ENCODE measurements at regions not wholly inside any gene's neighbourhood (a gene's known extent, or its start where the extent isn't known, plus 50 kb on each side); places are given as distances from the start of the nearest gene placed in this dataset.
"Not testable (repeated sequence)": the region's sequence is repeated elsewhere in the genome, so short reads cannot be mapped to it uniquely, and the experiment has no call there.

DNA sequence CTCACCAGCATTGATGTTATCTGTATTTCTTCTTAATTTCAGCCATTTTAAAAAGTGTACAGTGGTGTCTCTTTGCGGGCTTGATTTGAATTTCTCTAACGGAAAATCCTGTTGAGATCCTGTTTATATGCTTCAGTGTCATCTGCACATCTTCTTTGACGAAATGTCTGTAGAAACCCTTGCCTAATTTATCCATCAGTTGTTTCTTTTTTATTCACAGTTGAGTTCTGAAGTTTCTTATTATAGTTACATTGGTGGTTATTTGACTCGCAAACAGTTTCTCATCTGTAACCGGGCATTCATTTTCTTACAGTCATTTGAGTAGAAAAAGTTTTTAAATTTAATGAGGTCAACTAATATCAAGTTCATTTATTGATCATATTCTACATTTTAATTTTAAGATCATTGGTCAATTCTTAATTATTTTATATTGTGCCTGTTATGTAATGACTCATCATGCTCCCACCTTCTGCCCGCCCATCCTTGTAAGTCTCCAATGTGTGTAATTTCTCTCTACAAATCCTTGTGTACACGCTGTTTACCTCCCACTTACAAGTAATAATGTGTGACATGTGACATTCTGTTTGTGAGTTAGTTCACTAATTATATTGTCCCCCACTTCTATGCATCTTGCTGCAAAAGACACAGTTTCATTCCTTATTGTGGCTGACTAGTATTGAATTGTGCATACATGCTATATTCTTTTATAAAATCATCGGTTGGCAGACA lies 1242.8 kb downstream of the TMEM121 start:
- not testable (repeated sequence) for H3K36me3 ChIP-seq (replicated peaks; ENCODE audit: control insufficient read depth, insufficient read depth, low read length); H3K4me3 ChIP-seq (ENCODE audit: insufficient read depth, low read depth, low read length); H3K27me3 ChIP-seq (ENCODE audit: control insufficient read depth, insufficient read depth, low read length); DNase-seq

DNA sequence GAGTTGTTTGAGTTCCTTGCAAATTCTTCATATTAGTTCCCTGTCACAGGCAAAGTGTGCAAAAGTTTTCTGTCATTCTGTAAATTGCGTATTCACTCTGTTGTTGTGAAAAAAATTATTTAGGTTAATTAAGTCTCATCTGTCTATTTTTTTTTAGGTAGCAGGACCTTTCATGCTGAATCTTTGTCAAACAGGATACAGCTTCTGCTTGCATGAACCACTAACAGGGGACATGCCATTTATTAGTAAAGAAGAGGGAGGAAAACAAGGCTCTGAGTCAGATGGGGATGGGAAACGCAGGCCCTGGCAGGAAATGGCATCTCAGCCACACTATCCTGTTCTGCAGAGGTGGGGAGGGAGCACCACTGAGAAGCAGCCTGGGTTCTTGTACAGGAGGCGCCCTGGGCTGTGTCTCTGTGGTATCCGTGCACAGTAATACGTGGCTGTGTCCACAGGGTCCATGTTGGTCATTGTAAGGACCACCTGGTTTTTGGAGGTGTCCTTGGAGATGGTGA lies 1243.8 kb downstream of the TMEM121 start:
- DNase-seq; H3K27me3 ChIP-seq (ENCODE audit: control insufficient read depth, insufficient read depth, low read length); H3K4me3 ChIP-seq (ENCODE audit: insufficient read depth, low read depth, low read length); H3K36me3 ChIP-seq (replicated peaks; ENCODE audit: control insufficient read depth, insufficient read depth, low read length): not testable (repeated sequence)

DNA sequence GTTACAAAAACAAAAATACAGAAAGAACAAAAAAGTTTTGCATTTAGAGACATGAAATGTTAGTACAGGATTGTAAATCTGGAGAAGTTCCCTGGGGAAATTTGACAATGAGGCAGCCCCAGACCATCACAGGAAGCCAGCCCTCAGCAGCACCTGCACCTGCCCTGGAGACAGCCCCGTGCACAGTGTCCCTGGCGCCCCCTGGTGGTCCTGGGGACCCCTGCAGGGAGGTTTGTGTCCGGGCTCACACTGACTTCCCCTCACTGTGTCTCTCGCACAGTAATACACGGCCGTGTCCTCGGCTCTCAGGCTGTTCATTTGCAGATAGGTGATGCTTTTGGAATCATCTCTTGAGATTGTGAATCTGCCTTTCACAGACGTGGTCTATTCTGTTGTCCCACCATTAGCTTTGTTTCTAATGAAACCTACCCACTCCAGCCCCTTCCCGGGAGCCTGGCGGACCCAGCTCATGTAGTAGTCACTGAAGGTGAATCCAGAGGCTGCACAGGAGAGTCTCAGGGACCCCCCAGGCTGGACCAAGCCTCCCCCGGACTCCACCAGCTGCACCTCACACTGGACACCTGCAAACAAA lies 1248.6 kb downstream of the TMEM121 start:
- not testable (repeated sequence) for DNase-seq; H3K36me3 ChIP-seq (replicated peaks; ENCODE audit: control insufficient read depth, insufficient read depth, low read length); H3K4me3 ChIP-seq (ENCODE audit: insufficient read depth, low read depth, low read length); H3K27me3 ChIP-seq (ENCODE audit: control insufficient read depth, insufficient read depth, low read length)

DNA sequence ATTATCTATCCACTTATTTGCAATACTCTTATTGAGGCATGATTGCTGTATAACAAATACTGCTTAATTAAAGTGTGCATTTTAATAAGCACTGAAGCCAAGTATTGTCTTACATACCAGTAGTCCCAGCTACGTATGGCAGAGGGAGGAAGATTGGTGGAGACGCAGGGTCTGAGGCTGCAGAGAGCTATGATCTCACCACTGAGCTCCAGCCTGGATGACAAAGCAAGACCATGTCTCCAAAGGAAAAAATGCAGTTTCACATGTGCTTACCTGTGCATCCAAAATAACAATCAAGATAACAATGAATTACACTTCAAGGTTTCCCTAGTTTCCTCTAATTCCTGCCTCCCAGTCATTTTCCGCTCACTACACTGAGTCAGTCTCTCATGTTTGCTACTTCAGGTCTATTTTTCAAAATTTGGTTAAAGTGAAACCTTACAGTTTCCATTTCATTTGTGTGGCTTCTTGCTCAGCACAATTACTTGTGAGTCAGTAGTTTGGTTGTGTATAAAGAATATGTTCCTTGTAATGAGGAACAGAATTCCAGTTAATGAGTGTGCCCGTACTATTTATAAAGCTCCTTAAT lies 1250.1 kb downstream of the TMEM121 start:
- H3K36me3 ChIP-seq (replicated peaks; ENCODE audit: control insufficient read depth, insufficient read depth, low read length), result no peaks in the 10 kb centered on the region

DNA sequence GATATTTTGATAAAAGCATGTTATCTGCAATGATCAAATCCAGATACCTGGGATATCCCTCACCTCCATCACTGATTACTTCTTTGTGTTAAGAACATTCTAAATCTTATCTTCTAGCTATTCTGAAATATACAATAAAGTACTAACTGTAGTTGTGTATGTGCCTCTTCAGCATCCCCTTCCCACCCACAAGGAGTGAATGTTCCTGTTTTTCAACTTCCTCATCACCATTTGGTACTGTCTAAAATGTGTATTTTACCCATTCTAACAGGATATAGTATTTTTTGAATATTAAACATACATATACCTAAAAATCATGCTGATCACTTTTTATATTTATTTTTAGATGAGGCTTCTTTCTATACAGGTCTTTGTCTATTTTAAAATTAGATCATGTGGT lies 1252.6 kb downstream of the TMEM121 start:
- no peaks in the 10 kb centered on the region for H3K36me3 ChIP-seq (replicated peaks; ENCODE audit: control insufficient read depth, insufficient read depth, low read length)
- no peak overlapping the region for H3K4me3 ChIP-seq (ENCODE audit: insufficient read depth, low read depth, low read length)

More for the DNA sequence above, 1250.1 kb downstream of the TMEM121 start:
- H3K27me3 ChIP-seq (ENCODE audit: control insufficient read depth, insufficient read depth, low read length), result no peaks in the 10 kb centered on the region
- no peak overlapping the region for H3K4me3 ChIP-seq (ENCODE audit: insufficient read depth, low read depth, low read length)
- DNase-seq, result no peak

DNA sequence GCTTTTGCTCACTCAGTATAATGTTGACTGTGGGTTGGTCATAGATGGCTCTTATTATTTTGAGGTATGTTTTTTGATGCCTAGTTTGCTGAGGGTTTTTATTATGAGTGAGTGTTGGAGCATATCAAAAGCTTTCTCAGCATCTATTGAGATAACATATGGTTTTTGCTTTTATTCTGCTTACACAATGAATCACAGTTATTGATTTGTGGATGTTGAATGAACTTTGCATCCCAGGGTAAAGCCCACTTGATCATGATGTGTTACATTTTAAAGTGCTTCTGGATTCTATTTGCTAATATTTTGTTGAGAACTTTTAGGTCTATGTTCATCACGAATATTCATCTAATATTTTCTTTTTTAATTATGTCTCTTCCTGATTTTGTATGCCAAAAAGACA lies 1260.3 kb downstream of the TMEM121 start:
- DNase-seq, result no peak
- H3K4me3 ChIP-seq (ENCODE audit: insufficient read depth, low read depth, low read length), result no peak overlapping the region
- H3K36me3 ChIP-seq (replicated peaks; ENCODE audit: control insufficient read depth, insufficient read depth, low read length), result no peaks in the 10 kb centered on the region
- H3K27me3 ChIP-seq (ENCODE audit: control insufficient read depth, insufficient read depth, low read length), result no peaks in the 10 kb centered on the region

More for the DNA sequence above, 1252.6 kb downstream of the TMEM121 start:
- DNase-seq, result no peak
- H3K27me3 ChIP-seq (ENCODE audit: control insufficient read depth, insufficient read depth, low read length), result no peaks in the 10 kb centered on the region

DNA sequence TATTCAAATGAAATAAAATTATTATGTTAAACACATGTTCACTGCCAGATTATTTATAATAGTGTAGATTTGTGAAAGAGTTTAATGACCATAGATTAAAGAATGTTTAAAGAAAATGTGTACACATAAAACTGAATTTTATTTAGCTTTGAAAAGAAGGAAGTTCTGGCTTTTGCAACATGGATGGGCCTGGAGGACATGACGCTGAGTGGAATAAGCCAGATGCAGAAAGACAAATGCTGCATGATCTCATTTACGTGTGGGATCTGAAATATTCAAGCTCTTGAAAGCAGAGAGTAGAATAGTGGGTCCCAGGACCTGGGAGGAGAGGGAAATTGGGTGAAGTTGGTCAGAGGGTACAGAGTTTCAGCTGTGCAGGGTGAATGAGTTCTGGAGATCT lies 1261.2 kb downstream of the TMEM121 start:
- no peak for DNase-seq
- Histone ChIP-seq H3K4me3 (ENCODE audit: insufficient read depth, low read depth, low read length) (no peak overlapping the region), H3K27me3 (ENCODE audit: control insufficient read depth, insufficient read depth, low read length) (no peaks in the 10 kb centered on the region), H3K36me3 (replicated peaks; ENCODE audit: control insufficient read depth, insufficient read depth, low read length) (no peaks in the 10 kb centered on the region)

DNA sequence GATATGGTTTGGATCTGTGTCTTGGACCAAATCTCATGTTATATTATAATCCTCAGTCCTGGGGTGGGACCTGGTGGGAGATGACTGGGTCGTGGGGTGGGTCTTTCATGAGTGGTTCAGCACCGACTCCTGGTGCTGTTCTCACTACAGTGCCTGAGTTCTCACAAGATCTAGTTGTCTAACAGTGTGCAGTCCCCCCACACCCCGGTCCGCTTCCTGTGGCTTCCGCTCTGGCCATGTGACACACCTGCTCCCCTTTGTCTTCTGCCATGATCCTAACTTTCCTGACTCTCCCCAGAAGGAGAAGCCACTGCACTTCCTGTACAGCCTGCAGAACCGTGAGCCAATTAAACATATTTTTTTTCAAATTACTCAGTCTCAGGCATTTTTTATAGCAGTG lies 1262.2 kb downstream of the TMEM121 start:
- no peaks in the 10 kb centered on the region for H3K36me3 ChIP-seq (replicated peaks; ENCODE audit: control insufficient read depth, insufficient read depth, low read length)
- H3K27me3 ChIP-seq (ENCODE audit: control insufficient read depth, insufficient read depth, low read length), result no peaks in the 10 kb centered on the region
- DNase-seq, result no peak
- no peak overlapping the region for H3K4me3 ChIP-seq (ENCODE audit: insufficient read depth, low read depth, low read length)

DNA sequence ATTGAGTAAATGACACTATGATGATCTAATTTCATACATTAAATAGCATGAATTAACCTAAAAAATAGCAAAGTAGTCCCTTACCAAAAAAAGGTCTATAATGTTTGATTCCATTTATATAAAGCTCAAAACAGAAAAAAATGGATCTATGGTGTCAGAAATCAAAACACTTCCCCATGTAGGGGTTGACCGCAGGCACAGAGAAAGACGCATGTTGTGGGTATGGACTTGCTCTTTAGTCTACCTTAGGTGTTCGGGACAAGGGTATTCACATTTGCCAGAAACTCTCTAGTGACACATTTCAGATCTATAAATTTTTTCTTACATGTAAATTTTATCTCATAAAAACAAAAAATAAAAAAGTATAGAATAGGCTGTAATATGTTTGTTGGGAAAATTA lies 1262.9 kb downstream of the TMEM121 start:
- no peak overlapping the region for H3K4me3 ChIP-seq (ENCODE audit: insufficient read depth, low read depth, low read length)
- no peak for DNase-seq
- H3K27me3 ChIP-seq (ENCODE audit: control insufficient read depth, insufficient read depth, low read length), result no peaks in the 10 kb centered on the region
- H3K36me3 ChIP-seq (replicated peaks; ENCODE audit: control insufficient read depth, insufficient read depth, low read length), result no peaks in the 10 kb centered on the region

DNA sequence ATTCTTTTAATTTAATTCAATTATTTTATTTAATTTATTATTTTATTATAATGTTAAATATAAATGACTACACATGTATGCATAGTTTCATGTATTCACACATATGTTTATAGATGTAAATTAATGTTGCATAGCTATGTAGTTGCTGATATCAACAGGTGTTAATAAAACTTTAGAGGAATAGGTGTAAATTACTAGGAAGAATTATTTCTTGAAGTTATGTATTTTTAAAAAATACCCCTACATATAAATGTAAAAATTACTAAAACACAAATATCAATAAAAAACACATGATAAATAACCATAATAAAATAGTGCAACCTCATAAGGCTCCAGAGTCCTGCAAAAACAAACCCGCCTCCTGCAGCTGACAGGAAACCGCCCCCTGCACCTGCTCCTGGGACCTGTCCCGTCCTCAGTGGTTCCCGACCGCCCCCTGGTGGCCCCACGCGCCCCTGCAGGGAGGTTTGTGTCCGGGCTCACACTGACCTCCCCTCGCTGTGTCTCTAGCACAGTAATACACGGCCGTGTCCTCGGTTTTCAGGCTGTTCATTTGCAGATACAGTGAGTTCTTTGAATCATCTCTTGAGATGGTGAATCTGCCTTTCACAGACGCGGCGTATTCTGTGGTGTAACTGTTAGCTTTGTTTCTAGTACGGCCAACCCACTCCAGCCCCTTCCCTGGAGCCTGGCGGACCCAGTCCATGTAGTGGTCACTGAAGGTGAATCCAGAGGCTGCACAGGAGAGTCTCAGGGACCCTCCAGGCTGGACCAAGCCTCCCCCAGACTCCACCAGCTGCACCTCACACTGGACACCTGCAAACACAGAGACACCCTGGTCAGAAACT lies 1264.0 kb downstream of the TMEM121 start:
- H3K4me3 ChIP-seq (ENCODE audit: insufficient read depth, low read depth, low read length), result no peak overlapping the region
- H3K36me3 ChIP-seq (replicated peaks; ENCODE audit: control insufficient read depth, insufficient read depth, low read length), result no peaks in the 10 kb centered on the region
- peak; percentile 16 for DNase-seq
- no peaks in the 10 kb centered on the region for H3K27me3 ChIP-seq (ENCODE audit: control insufficient read depth, insufficient read depth, low read length)

DNA sequence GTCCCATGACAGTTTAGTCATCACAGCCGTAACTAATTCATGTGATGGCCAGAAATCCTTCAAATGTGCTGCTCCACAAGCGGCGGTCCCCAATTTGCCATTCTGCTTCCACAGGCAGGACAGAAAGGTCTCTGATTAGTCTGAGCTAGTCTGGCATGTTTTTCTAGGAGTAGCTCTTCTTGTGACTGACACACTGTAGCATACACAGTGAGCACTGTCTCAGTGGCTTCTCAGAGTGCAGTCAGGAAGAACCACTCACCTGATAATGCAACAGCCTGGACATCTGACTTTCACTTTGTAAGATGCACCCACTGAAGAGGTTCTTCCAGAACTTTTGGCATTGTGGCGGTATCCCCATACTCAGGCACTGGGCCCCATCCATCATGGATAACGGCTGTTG lies 1266.2 kb downstream of the TMEM121 start:
- DNase-seq, result no peak
- H3K4me3 ChIP-seq (ENCODE audit: insufficient read depth, low read depth, low read length), result no peak overlapping the region

DNA sequence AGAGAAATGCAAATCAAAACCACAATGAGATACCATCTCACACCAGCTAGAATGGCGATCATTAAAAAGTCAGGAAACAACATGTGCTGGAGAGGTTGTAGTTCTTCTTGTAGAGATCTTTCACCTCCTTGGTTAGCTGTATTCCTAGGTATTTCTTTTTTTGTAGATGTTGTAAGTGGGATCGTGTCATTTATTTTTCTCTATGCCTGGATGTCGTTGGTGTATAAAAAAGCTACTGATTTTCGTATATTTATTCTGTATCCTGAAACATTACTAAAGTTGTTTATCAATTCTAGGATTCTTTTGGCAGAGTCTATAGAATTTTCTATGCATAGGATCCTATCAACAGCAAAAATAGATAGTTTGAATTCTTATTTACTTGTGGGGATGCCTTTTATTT lies 1271.8 kb downstream of the TMEM121 start:
- H3K4me3 ChIP-seq (ENCODE audit: insufficient read depth, low read depth, low read length); DNase-seq; H3K36me3 ChIP-seq (replicated peaks; ENCODE audit: control insufficient read depth, insufficient read depth, low read length); H3K27me3 ChIP-seq (ENCODE audit: control insufficient read depth, insufficient read depth, low read length): not testable (repeated sequence)

More for the DNA sequence above, 1266.2 kb downstream of the TMEM121 start:
- H3K27me3 ChIP-seq (ENCODE audit: control insufficient read depth, insufficient read depth, low read length), result no peaks in the 10 kb centered on the region
- no peaks in the 10 kb centered on the region for H3K36me3 ChIP-seq (replicated peaks; ENCODE audit: control insufficient read depth, insufficient read depth, low read length)

DNA sequence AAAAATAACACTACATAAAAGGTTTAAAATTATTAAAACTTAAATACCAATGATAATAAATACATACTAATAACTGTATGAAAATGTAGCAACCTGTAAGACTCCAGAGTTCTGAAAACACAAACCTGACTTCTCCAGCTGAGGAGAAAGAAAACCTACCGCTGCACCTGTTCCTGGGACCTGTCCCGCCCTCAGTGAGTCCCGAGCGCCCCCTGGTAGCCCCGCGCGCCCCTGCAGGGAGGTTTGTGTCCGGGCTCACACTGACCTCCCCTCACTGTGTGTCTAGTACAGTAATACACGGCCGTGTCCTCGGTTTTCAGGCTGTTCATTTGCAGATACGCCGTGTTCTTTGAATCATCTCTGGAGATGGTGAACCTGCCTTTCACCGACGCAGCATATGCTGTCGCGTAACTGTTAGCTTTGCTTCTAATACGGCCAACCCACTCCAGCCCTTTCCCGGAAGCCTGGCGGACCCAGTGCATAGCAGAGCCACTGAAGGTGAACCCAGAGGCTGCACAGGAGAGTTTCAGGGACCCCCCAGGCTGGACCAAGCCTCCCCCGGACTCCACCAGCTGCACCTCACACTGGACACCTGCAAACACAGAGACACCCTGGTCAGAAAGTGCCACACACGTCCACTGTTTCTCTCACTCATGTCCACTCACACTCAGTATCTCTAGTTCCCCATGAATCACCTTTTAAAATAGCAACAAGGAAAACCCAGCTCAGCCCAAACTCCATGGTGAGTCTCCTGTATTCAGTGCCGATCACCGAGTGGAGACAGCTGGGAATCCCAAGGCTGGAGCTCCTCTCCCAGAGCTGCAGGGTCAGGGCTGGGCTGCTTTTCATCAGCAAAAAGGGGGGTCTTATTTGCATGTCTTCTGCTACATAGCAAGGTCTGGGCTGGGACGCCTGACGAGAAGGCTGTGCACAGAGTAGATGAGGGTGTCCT lies 1276.3 kb downstream of the TMEM121 start:
- no peaks in the 10 kb centered on the region for H3K36me3 ChIP-seq (replicated peaks; ENCODE audit: control insufficient read depth, insufficient read depth, low read length)
- no peaks in the 10 kb centered on the region for H3K27me3 ChIP-seq (ENCODE audit: control insufficient read depth, insufficient read depth, low read length)
- DNase-seq, result no peak
- H3K4me3 ChIP-seq (ENCODE audit: insufficient read depth, low read depth, low read length), result no peak overlapping the region

DNA sequence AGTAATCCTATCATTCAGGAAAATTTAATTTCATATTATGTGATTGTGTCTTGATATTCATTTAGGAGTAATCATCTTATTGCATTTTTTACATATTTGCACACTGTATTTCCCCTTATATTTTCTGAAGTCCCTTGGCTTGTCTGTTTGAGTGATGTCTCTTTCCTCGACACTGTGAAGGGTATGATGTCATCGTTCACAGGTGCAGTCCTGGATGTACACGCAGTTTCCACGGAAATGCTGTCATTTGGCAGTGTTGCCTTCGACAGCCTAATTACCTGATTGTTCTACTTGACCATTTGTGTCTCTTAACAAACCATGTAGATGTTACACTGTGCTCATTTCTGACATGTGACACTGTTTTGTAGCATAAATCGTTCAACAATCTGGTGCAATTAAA lies 1277.0 kb downstream of the TMEM121 start:
- no peak for DNase-seq
- H3K36me3 ChIP-seq (replicated peaks; ENCODE audit: control insufficient read depth, insufficient read depth, low read length), result no peaks in the 10 kb centered on the region
- H3K27me3 ChIP-seq (ENCODE audit: control insufficient read depth, insufficient read depth, low read length), result no peaks in the 10 kb centered on the region
- no peak overlapping the region for H3K4me3 ChIP-seq (ENCODE audit: insufficient read depth, low read depth, low read length)
